ENCODE measurements at regions not wholly inside any gene's neighbourhood (a gene's known extent, or its start where the extent isn't known, plus 50 kb on each side); places are given as distances from the start of the nearest gene placed in this dataset.

GRCh38 chr2:152875701-152876695 is 157.6 kb downstream of the ARL6IP6 start:
- DNase-seq (ENCODE audit: low read depth, low spot score): no peak

- DNase-seq (ENCODE audit: low read depth, low spot score): no peak
Observed at GRCh38 chr2:152874955-152875354, 156.5 kb downstream of the ARL6IP6 start.

- DNase-seq (ENCODE audit: low read depth, low spot score): no peak
Observed at GRCh38 chr2:152870239-152870638, 151.8 kb downstream of the ARL6IP6 start.

GRCh38 chr2:152867397-152867796 is 149.0 kb downstream of the ARL6IP6 start:
- no peak for DNase-seq (ENCODE audit: low read depth, low spot score)

GRCh38 chr2:152864601-152865149 is 146.3 kb downstream of the ARL6IP6 start:
- no peak for DNase-seq (ENCODE audit: low read depth, low spot score)

GRCh38 chr2:152863826-152864225 is 145.4 kb downstream of the ARL6IP6 start:
- DNase-seq (ENCODE audit: low read depth, low spot score): no peak

- peak; percentile 23 for DNase-seq (ENCODE audit: low read depth, low spot score)
Observed at GRCh38 chr2:152861349-152861942, 143.0 kb downstream of the ARL6IP6 start.

- DNase-seq (ENCODE audit: low read depth, low spot score): no peak
Observed at GRCh38 chr2:152858594-152859265, 140.3 kb downstream of the ARL6IP6 start.

GRCh38 chr2:152846697-152847470 is 128.5 kb downstream of the ARL6IP6 start:
- no peak for DNase-seq (ENCODE audit: low read depth, low spot score)

- DNase-seq (ENCODE audit: low read depth, low spot score): no peak
Observed at GRCh38 chr2:152835674-152836073, 117.3 kb downstream of the ARL6IP6 start.

- DNase-seq (ENCODE audit: low read depth, low spot score): no peak
Observed at GRCh38 chr2:152827944-152828343, 109.5 kb downstream of the ARL6IP6 start.

- no peak for DNase-seq (ENCODE audit: low read depth, low spot score)
Observed at GRCh38 chr2:152826581-152827279, 108.3 kb downstream of the ARL6IP6 start.

- no peak for DNase-seq (ENCODE audit: low read depth, low spot score)
Observed at GRCh38 chr2:152825834-152826233, 107.4 kb downstream of the ARL6IP6 start.

GRCh38 chr2:152823905-152824304 is 105.5 kb downstream of the ARL6IP6 start:
- no peak for DNase-seq (ENCODE audit: low read depth, low spot score)

GRCh38 chr2:152822676-152823075 is 104.3 kb downstream of the ARL6IP6 start:
- DNase-seq (ENCODE audit: low read depth, low spot score): no peak

- no peak for DNase-seq (ENCODE audit: low read depth, low spot score)
Observed at GRCh38 chr2:152820048-152820447, 101.6 kb downstream of the ARL6IP6 start.

GRCh38 chr2:152815634-152816257 is 97.3 kb downstream of the ARL6IP6 start:
- no peak for DNase-seq (ENCODE audit: low read depth, low spot score)

- DNase-seq (ENCODE audit: low read depth, low spot score): no peak
Observed at GRCh38 chr2:152814475-152815030, 96.1 kb downstream of the ARL6IP6 start.

- DNase-seq (ENCODE audit: low read depth, low spot score): no peak
Observed at GRCh38 chr2:152813351-152813750, 94.9 kb downstream of the ARL6IP6 start.
